ENCODE measurements at regions not wholly inside any gene's neighbourhood (a gene's known extent, or its start where the extent isn't known, plus 50 kb on each side); places are given as distances from the start of the nearest gene placed in this dataset.

- no peak for TF ChIP-seq CTCF (conservative IDR thresholded peaks at IDR 0.05; ENCODE audit: low read length)
- no peak for TF ChIP-seq EZH2phosphoT487 (IDR thresholded peaks at IDR 0.05; ENCODE audit: borderline replicate concordance)
Measured at GRCh38 chr7:91457208-91457607, 193.0 kb downstream of the FZD1 start.
